CD1c-positive myeloid dendritic cell (primary cell): ENCODE measurements at regions not wholly inside any gene's neighbourhood (a gene's known extent, or its start where the extent isn't known, plus 50 kb on each side); places are given as distances from the start of the nearest gene placed in this dataset.
"Not testable (repeated sequence)": the region's sequence is repeated elsewhere in the genome, so short reads cannot be mapped to it uniquely, and the experiment has no call there.

ENCODE experiments used
- DNase-seq: peaks from one replicate; pipeline ENCODE4 v3.0.0-alpha.2; 2016; ENCODE audit errors: extremely low spot score

DNA sequence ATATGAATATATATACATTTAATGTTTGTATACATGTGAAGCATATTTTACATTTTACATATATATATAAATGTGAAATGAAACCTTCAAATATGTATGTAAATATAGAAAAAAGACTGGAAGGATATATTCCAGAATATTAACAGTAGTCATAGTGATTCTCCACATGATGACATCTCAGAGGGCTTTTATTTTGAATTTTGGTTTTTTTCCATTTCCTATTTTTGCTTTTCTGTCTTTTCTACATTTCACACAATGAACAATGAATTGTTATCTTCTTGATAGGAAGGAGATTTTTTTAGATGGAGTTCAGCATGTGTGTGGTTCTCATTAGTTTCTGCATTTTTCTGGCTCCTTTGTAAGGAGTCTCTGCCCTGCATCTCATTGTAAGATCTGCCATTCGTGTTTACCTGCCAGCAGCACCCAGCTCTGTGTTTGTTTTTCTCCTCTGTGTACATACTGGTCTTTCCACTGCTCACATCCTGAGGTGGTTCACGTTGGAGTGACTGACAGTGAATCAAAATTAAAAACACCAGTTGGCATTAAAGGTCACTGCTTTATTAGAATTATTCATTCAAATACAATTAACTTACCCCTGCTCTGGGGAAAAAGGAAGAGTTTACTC, 425.3 kb upstream of the MDFIC2 start:
- no peak for DNase-seq

DNA sequence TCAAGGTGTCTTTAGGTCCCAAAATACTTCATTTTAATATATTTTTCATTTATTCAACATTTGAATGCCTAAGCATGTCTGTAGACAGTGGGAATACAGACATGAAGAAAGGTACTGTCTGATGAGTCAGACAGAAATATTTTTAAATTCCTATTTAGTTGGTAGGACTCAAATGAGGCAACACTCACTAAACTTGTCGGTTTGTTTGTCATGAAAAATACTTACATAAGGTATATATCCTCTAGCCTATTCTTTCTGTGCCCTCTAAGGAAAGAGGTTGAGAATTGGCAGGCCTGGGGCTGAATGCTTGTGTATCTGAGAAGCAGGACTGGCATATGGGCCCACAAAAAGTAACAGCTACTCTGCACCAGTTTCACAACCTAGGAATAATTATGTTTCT, 423.6 kb upstream of the MDFIC2 start:
- no peak for DNase-seq

DNA sequence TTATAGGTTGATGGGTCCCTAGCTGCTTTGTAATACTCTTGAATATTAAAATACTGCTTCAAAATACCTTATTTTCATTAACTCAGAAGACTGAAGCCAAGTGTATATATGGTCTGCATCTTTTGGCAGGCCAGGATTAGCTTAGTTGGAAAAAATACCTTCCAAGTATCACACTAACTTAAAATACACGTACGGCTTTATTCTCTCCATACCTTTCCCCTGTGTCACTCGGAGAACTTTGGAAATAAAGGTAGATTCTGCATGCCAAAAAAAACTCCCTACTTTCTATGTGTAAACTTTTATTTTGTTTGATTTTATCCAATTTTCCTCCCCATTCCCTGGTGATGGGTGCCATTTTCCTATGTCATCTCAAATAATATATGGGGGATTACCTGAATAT, 422.3 kb upstream of the MDFIC2 start:
- no peak for DNase-seq

DNA sequence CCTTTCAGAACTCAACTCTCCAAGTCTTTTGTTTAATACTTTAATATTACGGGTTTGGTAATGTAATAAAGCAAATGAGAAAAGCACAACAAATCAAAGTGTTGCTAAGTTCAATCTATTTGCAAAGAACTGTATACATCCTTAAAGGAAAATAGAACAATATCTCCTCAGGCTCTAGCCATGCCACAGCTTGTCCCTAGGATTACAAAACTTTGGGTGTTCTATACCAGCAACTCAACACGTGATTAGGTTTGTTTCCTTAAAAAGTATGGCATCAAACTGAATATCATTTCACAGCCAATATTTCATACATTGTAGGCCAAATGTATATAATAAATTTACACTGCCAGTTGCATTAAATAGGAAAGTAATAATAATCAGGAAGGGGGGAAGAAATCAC, 418.6 kb upstream of the MDFIC2 start:
- no peak for DNase-seq

DNA sequence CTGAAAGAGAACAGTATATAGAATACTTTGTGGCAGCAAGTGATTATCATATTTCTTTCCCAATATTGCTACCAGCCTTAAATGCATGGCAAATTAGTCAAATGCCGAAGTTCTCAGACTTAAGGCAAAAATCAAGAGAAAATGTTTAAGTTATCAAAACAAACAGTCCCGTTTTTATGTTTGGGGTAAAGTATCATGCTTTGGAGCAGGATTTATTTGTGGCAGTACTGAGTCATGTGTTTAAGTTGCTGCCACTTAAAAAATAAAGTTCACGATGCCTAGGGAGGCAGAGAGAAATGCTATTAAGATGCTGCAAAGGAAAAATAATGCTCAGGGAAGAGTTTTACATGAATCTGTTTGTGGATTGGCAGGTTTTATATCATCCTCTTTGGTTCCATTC, 417.4 kb upstream of the MDFIC2 start:
- DNase-seq = no peak

DNA sequence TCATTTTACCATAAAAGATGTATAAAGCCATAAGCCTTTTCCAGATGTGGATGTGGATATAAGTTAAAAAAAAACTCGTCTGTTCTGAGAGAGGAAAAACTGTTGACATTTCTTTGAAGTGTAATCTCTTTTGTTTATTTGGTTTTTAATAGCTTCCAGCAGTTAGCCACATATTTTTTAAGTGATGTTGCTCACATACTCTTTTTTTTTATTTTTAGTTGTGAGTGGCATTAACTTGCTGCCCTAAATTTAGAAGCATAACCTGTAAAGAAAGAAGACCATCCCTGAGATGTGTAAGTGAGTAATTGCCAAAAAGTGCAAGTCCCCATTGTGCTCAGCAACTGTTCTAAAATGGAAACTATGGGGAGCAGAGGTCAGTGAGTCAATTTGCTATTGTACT, 415.9 kb upstream of the MDFIC2 start:
- no peak for DNase-seq

DNA sequence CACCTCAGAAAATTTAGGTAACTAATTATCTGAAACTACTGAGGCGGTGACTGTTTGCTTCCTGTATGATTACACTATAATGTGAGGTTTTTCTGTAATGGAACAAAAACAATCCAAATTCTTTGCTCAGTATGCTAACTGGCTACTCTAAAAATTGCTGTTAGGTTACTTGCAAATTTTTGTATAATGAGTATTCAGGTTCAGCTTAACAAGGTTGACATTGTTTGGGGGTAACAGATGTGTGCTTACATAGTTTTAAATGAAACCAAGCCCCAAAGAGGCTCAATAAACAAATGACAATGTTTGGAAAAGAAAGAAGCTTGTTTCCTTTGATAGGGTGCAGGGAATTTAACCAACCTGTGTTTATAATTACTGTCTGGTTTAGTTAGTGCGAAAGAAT, 414.5 kb upstream of the MDFIC2 start:
- no peak for DNase-seq

DNA sequence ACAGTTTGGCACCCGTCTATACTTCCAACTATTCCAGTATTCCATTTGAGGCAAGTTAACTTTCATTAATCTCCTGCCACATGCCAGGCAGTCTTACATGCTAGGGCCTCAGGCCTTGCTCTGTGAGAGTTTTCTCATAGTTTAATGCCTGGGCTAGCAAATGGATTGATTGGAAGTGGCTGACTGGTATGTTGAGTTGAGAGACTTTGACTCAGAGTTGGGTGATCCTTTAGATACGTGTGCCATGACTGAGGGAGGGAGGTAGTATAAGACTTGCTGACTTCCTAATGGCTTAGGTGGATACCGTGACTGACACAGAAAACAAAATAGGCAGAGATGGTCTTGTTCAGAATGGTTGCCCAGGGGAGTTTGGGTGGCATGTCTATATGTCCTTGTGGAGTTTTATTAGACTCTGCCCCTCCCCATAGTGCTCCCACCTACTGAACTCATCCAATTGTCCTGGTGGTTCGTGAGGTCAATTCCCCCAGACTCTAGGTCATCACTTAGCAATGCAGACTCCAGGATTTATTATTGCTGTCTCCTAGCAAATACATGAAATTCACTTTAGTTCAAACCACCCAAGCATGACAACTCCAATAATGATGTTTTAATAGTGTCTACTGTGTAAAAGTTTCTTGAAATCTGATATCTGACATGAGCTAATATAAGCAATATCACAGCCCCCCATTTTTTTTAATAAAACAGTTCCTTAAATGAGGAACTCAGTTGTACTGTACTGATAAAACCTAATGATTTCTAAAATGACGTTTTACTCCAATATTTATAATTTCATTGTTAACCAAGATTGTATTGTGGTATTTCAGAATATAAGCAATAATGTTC, 413.9 kb upstream of the MDFIC2 start:
- no peak for DNase-seq

DNA sequence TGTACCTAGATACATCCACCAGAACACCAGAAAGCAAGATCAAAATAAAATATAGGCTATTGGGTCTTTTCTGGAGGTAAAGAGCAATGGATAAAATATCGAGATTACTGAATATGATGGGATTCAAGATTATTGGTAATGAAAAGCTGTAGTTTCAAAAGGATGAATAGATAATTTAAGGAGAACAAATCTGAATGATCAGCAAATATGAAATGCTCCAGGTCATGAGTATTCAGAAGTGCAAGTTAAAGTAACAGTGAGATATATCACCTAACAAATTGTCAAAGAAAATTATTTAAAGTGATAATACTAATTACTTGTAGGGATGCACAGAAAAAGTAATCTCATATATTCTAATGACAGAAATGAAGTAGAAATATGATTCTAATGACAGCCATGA, 409.6 kb upstream of the MDFIC2 start:
- no peak for DNase-seq

DNA sequence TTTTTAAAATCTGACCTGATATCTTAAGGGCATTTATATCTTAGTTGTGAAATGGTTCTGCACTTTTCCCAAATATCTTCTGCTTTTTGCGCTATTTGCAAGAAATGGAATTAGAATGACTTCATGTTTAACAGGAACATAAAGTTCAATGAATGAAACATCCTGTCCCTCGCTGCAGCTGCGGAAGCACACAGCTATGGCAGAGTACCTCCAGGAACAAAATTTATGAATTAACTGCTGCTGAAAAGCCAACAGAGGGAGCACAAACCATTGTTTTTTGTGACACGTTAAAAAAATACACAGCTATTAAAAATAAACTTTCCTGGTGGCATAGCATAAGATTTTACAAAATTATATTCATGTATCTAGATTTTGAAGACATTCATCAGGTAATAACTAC, 404.4 kb upstream of the MDFIC2 start:
- DNase-seq = no peak

DNA sequence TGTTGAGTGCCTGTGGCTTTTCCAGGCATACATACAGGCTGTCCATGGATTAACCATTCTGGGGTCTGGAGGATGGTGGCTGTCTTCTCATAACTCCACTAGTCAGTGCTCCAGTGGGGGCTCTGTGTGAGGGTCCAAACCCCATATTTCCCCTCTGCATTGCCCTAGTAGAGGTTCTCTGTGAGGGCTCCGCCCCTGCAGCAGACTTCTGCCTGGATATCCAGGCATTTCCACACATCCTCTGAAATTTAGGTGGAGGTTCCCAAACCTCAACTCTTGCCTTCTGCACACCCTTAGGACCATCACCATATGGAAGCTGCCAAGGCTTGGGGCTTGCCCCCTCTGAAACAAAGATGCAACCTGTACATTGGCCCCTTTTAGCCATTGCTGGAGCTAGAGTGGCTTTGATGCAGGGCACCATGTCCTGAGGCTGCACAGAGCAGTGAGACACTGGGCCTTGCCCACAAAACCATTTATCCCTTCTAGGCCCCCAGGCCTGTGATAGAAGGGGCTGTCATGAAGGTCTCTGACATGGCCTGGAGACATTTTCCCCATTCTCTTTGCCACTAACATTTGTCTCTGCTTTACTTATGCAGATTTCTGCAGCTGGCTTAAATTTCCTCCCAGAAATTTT, 400.1 kb upstream of the MDFIC2 start:
- DNase-seq = no peak

DNA sequence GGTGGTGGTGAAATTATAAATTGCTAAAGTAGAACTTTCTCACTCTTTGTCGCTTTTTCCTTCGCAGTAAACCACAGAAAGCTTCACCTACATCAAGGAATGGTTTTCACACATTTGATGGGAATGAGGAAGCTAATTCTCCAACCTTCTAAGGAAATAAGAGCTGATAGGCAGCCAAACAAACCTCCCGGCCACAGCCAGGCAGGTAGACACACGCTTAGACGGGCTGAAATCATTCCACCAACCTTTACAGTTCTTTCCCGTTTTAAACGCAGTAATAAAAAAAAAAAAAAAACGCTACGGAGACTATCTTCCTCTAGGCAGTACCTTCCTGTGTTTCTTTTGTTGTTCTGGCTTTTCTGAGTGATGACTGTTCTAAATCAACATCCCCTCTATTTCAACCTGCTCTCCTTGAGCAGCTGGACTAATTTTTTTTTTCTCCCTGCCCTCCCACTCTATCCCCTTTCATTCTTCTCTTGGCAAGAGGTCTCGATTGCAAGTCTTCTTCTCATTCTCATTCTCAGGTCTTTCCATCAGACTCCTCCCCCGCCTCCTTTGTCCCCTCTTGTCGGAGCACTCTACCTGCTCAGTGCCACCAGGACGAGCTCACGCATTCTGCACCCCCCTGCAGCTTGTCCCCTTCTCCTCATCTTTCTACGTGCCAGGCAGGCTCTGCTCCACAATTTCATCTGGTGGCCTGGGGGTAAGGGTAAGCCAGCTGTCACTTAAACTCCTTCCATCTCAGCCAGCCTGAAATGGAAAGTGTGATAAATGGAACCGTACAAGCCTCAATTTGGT, 391.1 kb upstream of the MDFIC2 start:
- DNase-seq = no peak

DNA sequence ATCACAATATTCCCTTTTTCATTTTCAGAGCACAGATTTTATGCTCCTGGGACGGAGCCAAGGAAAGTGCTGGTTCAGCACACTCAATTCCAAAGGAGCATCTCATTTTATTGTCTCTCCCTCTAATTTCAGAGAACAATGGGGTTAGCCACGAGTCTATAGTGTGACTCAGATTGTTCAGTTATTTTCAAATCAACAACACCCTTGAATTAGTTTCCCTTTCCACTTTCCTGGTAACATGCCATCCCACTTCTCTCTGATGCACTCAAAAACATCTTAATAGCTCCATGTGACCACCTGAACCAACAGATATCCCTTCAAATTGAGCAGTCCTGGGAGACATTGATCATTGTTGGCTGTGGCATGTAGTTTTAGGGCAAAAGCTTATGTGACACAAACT, 389.7 kb upstream of the MDFIC2 start:
- no peak for DNase-seq

DNA sequence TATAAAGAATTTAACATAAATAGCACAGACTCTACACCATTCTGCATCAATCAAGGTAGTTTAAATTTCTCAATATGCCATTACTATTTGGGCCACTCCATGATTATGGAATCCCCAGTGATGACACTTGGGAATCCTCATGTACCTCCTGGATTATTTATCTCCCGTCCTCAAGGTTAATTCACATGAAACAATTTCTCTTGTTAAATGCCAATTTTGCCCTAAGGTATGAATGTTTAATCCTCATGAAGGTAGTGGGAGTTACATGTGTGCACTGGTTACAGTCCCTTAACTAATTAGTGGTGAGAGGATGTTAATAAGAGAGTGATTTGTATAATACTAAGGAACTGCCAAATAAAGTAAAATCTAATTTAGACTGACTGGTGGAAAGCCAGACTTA, 372.3 kb upstream of the MDFIC2 start:
- no peak for DNase-seq

DNA sequence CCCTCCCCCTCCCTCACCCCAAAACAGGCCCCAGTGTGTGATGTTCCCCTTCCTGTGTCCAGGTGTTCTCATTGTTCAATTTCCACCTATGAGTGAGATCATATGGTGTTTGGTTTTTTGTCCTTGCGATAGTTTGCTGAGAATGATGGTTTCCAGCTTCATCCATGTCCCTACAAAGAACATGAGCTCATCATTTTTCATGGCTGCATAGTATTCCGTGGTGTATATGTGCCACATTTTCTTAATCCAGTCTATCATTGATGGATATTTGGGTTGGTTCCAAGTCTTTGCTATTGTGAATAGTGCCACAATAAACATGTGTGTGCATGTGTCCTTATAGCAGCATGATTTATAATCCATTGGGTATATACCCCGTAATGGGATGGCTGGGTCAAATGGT, 363.4 kb upstream of the MDFIC2 start:
- not testable (repeated sequence) for DNase-seq

DNA sequence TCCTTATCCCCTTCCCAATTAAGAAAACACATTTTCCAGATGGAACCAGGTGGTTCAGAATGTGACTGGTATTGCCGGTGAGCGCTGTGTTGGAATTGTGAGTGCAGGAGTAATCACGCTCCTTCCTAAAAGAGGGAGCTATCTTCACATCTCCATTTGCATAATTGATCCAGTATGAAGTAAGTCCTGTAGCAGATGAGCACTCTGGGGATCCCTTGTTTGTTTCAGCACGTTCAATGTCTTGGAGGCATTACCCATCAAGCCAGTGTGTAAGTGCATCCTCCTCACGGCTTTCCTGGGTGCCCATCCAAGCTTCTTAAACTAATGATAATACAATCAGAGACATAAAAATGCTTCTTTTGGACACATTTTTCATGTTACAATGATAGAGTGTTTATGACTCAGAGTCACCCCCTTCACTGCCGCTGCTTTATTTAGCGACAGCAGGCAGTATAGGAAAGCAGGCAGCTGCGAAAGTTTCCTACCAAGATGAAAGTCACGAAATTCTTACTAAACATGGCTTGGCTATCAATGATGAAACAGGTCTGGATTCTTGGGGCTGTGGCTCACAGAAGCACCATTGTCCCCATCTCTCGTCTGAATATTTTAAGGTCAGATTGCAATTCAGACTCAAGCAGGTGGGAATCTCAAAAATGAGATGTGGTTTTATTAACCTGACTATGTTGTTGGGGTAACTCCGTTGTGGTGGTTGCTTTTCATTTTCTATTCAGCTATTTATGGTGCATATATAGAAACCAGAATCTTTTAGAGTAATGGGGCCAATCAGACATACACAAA, 346.3 kb upstream of the MDFIC2 start:
- no peak for DNase-seq

DNA sequence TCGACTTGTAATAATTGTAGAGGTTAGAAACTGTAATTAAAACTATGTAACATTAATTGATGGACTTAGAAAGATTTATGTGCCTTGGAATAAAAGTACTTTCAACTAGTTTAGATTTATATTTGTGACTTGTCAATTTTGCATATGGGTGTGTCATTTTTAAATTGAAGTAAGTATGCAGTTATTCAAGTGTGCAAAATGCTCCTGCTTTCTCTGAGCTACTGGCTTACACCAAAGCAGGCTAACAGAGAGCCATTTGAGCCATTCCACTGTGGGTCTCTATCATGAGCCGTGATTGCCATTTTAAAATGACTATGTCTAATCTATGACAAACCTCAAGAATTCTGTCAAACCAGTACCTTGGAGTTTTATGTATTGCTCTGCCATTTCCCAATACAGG, 345.0 kb upstream of the MDFIC2 start:
- DNase-seq = no peak

DNA sequence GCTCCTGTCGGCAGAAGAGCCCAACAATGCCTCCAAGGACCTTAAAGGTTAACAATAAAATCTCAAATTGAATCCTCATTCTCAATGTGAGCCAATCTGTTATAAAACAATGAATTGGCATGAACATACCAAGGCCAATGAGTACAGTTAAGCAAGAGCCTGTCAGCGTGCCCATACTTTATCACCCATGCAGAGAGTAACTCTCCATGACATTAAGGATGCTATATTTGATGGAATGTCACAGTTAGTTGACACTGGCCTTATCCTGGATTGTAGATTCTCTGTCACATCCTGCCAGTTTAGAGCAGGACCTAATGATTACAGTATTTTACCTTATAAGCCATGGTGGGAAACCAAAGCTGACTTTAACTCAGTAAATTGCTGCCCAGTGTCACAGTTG, 335.4 kb upstream of the MDFIC2 start:
- DNase-seq = no peak

DNA sequence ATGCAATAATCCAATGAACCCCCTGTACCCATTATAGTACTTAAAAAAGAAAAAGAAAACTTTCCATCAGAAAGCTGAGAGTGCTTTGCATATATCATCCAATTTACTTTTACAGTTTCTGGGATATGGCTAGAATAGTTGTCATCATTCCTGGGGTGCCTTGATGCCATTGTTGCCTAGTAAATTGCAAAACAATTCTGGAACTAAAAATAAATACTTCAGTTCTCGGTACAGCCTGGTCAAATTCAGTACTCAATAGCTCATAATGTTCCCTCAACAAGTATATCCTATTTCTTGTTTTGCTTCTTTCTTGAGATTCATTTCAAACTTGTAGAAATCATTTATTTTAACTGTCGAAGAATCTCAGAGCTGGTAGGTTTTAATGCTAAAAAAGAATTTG, 334.7 kb upstream of the MDFIC2 start:
- no peak for DNase-seq

DNA sequence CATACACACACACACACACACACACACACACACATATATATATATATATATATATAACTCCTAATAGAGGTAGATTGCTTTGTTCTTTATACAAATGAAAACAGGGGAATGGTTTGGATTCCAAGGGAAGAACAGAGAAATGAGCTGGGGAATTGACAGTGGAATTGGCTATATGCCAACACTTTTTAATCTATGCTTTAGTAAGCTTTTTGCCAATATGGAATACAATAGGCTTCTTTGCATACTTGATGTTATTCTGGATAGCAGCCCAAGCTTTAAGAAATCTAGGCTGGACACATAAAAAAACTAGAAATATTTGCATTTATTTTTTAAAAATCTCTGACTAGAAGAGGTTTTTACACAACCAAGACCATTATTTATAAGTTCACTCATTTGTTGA, 334.2 kb upstream of the MDFIC2 start:
- DNase-seq = no peak

DNA sequence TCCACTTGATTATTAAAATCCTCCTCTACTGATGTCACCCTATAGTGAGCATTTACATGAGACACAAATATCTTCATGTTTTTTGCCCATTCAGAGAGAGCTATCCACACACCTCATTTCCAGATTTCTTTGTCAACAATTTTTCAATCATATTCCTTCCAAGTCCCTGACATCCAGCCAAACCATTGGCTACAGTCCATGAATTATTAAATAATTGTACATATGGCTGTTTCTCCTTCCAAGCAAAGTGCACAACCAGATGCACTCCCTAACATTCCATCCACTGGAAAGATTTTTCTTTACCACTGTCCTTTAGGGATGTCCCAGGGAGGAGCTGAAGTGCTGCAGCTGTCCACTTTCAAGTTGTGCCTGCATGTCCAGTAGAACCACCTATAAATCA, 328.0 kb upstream of the MDFIC2 start:
- no peak for DNase-seq

DNA sequence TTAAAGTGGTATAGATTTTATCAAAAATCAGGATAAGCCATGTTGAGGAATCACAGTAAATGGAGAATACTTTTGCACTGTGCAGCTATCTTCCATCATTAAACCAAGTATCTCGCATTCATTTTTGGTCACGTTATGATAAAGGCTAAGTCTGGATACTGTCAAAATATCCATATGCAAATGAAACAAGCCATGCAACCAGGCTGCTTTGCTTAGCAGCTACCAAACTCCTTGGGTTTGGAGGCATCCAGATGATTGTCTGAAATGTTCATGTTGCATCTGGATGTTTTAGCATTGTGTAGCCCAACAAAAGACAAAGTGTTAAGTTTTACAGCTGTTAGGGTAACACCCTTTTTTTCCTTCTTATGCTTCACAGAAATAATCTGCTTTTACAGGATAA, 322.9 kb upstream of the MDFIC2 start:
- no peak for DNase-seq
